GM19324 (cell line): ENCODE measurements at regions not wholly inside any gene's neighbourhood (a gene's known extent, or its start where the extent isn't known, plus 50 kb on each side); places are given as distances from the start of the nearest gene placed in this dataset.

Source experiments
- ATAC-seq: cut with Tn5 transposase; IDR thresholded peaks from one replicate; pipeline ENCODE4 v1.9.1; 2021; ENCODE audit warnings: mild to moderate bottlenecking, moderate library complexity; ENCODE audit not compliant: unreplicated experiment, low FRiP score

DNA sequence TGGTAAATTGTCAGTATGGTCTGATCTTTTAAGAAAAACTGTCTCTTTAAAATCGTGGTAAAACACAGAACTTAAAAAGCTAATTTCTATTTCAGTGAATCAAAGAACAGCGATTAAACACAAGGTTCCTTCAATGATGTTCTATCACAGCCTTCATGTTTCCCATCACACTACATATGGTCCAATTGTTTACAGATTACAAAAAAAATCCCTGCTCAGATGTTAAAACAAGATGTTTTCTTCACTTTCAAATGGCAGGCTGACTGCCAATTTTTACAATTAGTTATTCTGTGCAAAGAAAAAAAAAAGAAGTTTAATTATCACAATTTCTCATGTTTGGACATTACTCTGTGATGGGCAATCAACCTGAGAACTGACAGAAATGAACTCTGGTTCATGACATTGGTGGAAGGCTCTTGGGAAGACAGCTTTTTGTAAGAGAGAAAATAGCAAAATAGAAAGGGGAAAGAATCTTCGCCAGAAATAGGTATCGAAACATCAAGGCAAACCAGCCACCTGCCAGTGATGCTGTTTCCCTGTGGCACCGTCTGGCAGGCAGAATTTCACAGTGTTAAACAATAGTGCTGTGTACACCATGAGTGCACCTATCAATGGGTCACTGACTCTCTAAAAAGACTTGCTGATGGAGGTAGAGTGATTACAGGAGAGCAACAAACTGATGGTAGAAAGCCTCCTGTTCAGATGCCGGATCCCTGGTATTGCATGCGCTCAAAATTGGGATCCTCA, 1020.0 kb upstream of the ARRDC3 start:
- no peak for ATAC-seq

DNA sequence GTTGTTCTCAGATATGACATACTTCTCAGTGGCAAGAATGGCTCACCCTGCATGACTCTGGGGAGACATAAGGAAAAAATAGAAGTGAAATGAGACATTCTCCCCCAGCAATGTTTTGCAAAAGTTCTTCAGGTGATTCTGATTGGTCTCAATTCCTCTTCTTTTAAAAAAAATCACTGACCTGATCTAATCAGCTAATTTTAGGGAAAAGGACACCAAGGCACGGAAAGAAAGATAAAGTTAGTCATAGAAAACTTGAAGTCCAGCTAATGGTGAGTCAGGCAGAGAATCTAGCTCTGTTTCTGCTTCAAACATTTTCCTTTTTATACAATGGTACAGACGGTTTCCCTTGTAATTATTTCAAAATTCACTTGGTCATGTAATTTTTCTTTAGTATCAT, 1018.9 kb upstream of the ARRDC3 start:
- ATAC-seq, result no peak

DNA sequence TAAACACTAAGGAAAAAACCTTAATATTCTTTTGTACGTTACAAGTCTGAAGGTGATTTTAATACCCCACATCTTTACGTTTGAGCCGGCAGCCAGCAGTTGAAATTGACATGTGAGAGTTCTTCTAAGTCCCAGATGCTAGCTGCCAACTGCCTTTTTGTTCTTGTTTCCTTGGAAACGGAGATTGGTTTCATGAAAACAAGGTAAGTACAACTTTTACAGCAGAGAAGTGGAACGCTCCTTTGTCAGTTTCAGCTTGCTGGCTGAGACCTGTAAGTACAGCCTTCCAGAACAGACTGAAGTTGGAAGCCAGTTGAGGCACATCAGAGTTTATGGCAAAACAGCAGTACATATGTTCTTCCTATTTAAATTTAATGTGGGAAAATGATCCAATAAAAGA, 1018.4 kb upstream of the ARRDC3 start:
- no peak for ATAC-seq

DNA sequence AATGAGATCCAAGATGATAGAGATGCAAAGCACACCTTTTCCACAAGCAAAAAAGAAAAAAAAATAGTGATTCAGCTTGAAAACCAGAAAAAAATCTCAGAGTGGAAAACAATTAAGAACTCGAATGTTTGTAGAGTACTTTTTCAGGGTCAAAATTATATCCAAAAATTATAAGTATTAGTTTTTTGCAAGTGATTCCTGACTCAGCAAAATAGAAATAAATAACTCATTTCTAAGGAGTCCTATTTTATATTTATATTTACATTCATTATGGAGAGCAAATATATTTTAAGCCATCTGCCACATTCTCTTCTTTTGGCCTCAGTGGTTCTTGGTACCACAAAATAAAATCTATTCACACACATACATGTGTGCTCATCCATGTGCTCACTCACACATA, 1011.8 kb upstream of the ARRDC3 start:
- no peak for ATAC-seq

DNA sequence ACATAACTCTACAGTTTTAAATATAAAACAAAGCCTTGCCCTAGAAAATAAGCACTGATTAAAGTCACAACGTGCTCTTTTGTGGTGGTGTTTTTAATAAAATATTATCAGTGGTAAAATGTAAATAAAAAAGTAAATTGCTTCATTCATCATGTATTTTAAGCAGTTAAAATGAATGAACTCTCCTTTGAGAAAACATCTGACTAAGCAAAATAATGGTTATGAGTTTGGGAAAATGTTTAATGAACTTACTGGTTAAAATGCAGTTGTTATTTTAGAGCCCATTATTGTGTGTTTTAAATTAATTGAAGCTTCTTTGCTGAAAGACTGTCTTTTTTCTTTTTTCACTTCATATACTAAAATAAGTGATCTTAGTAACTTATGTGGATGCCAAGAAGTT, 1007.5 kb upstream of the ARRDC3 start:
- ATAC-seq, result no peak

DNA sequence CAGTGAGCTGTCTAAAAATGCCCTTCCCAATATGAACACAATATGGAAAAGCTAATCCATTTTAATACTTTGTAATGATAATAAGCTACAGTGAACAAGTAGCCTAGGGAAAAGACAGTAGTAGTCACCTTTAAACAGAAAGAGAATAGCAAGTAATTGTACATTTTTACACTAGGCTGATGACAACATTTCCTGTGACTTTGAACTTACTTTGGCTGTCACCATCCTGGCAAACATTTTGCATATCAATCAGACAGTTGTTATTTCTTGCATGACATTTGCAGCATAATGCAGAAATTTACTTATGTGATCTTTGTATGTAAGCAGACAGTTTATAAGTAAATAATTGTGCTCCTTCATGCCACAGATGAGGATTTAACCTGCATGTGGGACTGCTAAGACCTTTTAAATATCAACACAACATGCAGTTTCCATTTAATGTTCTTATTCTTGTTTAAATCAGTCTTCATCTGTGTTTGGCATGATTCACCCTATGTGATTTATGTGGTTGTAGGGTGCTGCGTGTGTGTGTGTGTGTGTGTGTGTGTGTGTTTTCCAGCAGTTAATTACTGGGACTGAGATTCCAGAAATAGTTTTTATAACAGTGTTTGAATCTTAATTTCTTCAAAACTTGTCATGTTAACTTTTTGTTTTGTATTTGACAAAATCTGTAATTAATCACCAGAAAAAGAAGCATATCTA, 997.1 kb upstream of the ARRDC3 start:
- no peak for ATAC-seq

DNA sequence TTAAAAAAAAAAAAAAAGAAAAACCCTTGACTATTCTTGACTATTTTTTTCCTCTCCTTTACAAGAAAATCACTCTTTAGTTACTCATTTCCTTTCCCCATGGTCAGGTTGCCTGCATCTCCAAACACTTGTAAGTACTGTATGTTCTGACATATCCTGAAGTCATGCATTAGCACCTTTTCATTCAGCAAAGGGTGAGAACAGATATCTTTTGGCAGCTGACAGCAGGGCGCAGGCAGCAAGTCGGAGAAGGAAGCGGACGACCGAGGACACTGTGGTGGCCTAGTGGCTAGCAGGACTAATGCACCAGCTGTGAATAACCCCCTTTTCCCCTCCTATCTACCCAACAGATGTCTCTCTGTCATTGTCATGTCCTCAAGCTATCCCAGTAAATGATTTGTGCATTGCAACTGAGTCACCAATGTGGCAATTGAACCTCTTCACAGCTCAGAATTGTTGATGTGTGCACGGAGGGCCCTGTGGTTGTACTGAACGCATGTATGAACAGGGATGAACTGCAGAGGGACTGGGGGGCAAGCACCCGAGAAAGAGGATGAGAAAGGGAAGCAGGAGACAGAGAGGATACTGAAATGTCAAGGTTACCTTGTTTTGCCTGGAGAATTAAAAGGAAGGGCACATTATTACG, 996.0 kb upstream of the ARRDC3 start:
- no peak for ATAC-seq

DNA sequence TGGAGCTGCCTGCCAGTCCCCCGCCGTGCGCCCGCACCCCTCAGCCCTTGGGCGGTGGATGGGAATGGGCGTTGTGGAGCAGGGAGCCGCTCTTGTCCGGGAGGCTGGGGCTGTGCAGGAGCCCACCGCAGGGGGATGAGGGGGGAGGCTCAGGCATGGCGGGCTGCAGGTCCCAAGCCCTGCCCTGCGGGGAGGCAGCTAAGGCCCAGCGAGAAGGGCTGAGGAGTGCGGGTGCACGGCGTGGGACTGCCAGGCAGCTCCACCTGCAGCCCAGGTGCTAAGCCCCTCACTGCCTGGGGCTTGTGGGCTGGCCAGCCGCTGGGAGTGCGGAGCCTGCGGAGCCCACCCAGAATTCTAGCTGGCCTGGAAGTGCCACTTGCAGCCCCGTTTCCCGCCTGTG, 991.7 kb upstream of the ARRDC3 start:
- no peak for ATAC-seq

DNA sequence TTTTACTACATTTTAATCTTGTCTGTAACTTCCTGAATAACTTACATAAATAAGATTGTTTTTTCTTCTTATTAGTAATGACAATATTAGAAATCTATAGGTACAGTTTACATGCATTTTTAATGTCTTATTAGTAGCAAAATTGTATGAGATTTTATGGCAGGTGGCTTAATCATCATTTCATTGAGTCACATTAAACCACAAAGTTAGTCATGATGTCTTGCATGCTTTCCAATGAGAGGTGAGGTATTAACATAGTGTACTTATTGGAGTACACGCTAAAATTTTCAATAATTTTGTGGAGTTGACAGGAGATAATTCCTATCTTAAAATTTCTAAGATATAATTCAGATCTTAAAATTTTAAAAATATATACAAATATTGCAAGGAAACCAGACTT, 989.6 kb upstream of the ARRDC3 start:
- no peak for ATAC-seq

DNA sequence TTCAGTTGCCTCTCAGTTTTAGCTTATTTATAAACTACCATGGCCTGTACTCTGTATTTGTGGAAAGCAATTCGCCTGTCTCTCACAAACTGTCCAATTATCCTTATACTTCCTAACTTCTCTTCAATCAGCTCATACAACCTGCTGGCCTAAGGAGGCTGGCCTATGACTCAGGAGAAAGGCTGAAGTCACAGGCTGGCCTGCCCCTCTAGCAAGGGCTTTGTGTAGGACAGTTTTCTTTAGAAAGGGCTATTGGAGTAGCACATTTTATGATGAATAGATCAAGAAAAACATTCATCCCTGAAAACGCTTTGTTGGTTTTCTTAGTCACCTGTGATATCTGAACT, 988.7 kb upstream of the ARRDC3 start:
- ATAC-seq, result no peak

DNA sequence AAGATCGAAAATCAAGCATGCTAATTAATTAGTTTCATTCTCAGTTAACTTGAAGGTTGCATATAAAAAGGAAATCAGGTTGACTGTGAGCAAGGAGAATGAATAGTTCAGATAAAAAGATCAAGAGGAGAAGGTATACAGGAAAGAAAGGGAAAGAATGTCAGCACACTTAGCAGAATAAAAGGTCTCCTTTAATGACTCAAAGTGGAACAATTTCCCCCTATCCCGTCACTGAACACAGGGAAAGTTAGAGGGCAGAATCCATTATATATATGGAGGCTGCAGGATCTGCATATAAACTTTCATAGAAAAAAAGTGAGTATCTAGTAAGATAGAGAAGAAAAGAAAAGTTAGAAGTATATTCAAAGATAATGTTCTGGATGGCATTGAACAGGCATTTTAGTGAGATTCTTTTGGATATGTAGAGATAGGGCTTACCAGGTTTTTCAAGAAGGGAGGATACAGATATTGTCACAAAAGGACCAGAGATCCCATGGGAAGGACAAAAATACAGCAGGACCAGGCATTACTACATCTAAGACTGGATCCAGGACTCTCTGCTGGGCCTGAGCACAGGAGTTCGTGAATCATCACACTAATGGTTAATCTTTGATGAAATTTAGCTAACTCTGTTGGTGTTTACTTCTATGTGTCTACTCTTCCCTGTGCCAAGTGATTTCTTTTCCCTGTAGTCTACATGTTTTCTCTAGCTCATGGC, 988.2 kb upstream of the ARRDC3 start:
- no peak for ATAC-seq

DNA sequence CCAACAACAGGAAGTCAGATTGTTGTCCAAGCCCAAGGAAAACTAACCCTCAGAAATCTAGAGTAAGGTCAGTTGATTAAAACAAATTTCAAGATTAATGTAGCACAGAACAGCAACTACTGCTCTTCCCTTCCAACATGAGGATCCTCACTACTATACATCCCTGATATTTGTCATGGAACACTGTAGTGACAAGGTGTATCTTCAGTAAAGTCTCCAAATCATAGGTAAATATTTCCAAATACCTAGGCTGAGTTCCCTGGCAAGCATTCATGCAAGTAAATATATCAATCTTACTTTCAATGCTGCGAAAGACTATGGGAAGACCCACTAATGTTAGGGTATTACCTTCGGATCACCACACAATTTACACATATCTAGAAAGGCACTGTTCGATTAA, 986.9 kb upstream of the ARRDC3 start:
- no peak for ATAC-seq

DNA sequence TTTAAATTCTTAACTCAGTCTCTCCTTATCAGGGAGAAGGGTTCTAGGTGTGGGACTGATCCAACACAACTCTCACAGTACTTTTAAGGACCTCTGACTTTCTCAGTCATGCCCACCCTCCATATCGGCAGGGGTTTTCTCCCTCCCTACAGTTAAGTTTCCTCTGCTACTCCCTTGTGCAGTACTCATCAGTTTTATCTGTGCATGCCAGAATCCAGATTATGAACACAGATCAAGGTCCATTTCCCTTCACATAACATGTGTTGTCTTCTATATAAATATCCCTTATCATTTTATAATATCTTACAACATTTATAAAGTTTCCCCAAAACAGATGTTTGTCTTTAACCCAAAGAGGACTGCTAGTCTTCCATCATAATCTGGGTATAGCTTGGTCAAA, 986.5 kb upstream of the ARRDC3 start:
- no peak for ATAC-seq

DNA sequence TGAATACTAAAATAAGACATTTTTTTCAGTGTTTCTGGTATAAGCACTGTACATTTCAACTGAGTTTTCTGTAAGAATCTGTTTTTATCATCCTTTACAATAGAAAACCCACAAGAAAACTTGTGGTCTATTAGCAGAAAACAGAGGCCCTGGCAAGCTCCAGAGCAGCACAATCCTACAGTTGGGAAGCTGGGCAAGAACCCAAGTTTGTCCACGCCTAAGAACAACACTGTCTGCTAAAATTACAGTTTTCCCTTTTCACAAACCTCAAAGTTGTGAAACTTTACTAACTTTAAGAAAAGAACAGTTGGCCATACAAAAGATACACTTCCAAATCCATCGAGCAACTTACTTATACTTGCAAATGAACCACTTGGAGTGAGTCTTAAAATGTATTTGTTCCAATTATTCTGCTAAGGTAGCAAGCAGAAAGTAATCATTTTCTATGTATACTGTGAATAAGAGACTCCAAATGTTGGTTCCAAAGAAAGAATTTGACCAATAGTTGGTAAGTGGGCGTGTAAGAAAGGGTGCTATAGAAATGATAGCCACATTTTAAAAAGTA, 982.0 kb upstream of the ARRDC3 start:
- no peak for ATAC-seq

DNA sequence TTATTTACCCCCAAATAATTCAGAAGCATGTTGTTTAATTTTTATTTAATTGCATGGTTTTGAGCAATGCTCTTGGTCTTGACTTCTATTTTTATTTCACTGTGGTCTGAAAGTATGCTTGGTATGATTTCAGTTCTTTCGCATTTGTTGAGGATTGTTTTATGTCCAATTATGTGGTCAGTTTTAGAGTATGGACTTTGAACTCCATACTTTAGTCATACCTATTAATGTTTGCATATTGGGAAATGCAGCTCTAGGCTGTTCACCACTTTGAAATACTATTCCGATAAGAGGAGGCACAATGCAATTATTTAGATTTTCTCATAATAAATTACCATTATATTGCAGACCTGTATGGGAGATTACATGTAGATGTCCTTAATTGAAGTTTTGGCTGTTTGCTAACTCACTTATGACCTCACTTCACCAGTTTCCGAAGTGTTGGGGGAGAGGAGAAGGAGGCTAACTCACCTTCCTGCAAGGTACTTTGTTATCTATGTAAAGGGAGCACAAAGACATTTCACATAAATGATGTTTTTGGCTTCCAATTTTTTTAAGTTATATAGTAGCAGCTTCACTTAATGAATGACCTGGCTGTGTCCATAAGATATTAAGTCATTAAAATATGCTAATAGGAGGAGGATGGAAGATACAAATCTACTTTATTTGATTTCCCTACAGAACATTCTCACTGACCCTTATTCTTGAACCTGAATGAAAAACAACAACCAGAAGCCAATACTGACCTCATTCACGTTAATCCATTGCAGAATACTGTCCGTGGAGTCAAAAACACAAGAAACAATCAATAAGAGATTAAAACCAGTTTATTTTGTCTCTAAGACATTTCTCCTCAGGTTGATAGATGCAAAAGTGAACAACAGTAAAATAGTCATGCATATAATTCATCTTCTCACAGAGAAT, 970.3 kb upstream of the ARRDC3 start:
- ATAC-seq, result no peak

DNA sequence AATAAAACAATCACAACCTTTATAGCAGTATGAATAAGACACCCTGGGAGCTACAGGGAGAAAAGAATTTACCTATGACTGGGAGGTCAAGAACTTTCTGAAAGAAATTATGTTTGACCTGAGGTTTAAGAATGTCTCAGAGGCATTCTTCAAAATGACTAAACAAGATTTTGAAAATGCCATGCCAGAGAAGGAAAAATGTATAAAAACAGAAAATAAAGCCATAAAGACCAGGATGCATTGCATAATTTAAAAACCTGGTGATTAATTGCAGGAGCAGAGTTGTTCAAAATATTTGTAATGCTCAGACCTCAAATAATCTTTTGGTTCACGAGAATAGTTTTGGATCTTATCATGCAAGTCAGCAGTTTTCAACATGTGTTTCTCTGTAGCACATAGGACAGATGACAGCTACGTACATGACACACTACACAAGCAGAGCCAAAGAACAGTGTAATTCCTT, 954.7 kb upstream of the ARRDC3 start:
- ATAC-seq, result no peak

DNA sequence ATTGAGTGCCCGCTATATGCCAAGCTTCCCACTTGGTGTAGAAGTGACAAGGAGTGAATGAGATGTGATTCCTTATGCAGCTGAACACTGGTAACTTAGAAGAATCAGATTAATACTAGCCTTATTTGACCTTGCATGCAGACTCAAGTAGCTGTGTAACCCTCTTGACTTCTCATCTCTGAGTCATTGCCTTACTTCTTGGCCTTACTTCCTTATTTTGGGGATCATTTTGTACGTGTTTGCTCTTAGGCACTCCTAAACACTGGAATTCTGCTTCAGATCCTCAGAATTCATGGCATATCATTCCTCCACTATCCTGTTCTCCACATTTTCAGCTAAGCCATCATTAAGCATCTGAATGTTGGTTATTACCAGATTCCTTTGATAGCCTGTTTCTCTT, 948.9 kb upstream of the ARRDC3 start:
- ATAC-seq, result no peak

DNA sequence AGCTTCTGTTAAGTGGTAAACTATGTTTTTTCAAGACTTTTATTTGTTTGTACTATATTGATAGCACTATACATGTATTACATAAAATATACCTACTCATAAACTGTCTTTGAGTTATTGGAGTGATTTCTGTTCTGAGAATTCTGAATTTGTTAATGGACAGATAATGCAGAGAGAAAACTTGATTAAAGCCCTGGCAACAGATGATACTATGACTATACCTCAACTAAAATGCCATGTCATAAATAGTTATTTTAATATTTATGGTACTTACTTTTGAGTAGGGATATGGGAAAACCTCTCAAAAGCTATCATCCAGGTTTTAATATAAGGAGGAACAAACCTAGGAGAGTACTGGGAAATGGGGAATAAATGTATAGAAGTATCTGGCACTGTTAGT, 947.2 kb upstream of the ARRDC3 start:
- ATAC-seq, result no peak

DNA sequence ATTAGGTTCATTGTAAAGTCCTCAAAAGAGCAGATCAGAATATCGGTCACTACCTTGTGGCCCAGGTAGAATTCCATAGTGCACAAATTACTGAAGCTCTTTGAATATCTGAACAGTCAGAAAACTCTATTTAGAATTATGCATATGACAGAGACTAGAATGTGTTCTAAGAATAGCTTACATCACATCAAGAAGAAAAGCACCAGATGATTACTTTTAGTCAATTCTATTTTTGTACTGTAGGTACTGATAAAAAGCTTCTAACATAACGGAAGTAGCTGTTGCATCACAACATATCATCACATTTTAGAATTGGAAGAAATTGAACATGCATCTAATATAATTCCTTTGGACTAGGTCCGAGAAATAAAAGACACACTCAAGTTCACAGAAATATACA, 946.6 kb upstream of the ARRDC3 start:
- no peak for ATAC-seq
